MM.1S (cell line): ENCODE measurements at regions not wholly inside any gene's neighbourhood (a gene's known extent, or its start where the extent isn't known, plus 50 kb on each side); places are given as distances from the start of the nearest gene placed in this dataset.

Source experiments
- CTCF ChIP-seq: fragments of 300-600 bp; sonication (generic); IDR thresholded peaks from 2 replicates; pipeline ENCODE4 v1.5.1; 2016; ENCODE audit warnings: antibody characterized with exemption, low read length, mixed read lengths
- EZH2 ChIP-seq: fragments of 300-600 bp; sonication (generic); optimal IDR thresholded peaks from 2 replicates; pipeline ENCODE3; 2017; ENCODE audit warnings: low read depth, mild to moderate bottlenecking, antibody characterized with exemption, low read length, mixed read lengths

- no peak for TF ChIP-seq EZH2
- TF ChIP-seq CTCF: no peak
Observed at GRCh38 chrX:65877953-65878352, 161.9 kb downstream of the VSIG4 start.
